Hepatocyte (in vitro differentiated cells): ENCODE measurements at regions not wholly inside any gene's neighbourhood (a gene's known extent, or its start where the extent isn't known, plus 50 kb on each side); places are given as distances from the start of the nearest gene placed in this dataset.

Experiments used
- EZH2 ChIP-seq: fragments of 200-600 bp; sonication (generic); IDR thresholded peaks from 2 replicates; pipeline ENCODE4 v1.6.1; 2016; ENCODE audit warnings: antibody characterized with exemption, mild to moderate bottlenecking, borderline replicate concordance
- EZH2phosphoT487 ChIP-seq: fragments of 200-600 bp; sonication (generic); IDR thresholded peaks from one replicate; pipeline ENCODE4 v1.6.1; 2018; ENCODE audit warnings: antibody characterized with exemption, mild to moderate bottlenecking, low read depth, moderate library complexity; ENCODE audit not compliant: unreplicated experiment, severe bottlenecking
- TF ChIP-seq, protein P1 (sequence below): fragments of 200-600 bp; sonication (generic); IDR thresholded peaks from 2 replicates; pipeline ENCODE4 v1.5.1; 2016; ENCODE audit warnings: antibody characterized with exemption, mild to moderate bottlenecking; ENCODE audit not compliant: poor library complexity

DNA sequence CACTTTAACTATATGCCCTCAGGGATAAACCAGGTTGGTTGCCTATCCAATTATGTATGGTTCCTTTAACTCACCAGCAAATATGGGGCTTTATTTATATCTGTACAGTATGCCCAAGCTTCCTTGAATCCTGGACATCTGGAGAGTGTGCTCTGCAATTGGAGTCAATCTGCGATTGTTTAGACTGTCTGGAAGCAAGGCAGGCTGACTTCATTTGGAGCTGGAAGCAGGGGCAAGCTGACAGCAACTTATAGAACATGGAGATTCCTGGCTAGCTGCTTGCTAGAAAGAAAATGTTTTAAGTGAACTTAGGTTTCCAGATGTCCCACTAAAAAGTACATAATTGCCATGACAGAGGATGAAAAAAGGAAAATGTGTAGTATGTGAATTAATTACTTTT, 63.7 kb upstream of the TPRG1 start:
- TF ChIP-seq, protein P1, sequence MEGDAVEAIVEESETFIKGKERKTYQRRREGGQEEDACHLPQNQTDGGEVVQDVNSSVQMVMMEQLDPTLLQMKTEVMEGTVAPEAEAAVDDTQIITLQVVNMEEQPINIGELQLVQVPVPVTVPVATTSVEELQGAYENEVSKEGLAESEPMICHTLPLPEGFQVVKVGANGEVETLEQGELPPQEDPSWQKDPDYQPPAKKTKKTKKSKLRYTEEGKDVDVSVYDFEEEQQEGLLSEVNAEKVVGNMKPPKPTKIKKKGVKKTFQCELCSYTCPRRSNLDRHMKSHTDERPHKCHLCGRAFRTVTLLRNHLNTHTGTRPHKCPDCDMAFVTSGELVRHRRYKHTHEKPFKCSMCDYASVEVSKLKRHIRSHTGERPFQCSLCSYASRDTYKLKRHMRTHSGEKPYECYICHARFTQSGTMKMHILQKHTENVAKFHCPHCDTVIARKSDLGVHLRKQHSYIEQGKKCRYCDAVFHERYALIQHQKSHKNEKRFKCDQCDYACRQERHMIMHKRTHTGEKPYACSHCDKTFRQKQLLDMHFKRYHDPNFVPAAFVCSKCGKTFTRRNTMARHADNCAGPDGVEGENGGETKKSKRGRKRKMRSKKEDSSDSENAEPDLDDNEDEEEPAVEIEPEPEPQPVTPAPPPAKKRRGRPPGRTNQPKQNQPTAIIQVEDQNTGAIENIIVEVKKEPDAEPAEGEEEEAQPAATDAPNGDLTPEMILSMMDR = no peak
- TF ChIP-seq EZH2 (no peak), EZH2phosphoT487 (no peak)
